B cell (primary cell): ENCODE measurements at regions not wholly inside any gene's neighbourhood (a gene's known extent, or its start where the extent isn't known, plus 50 kb on each side); places are given as distances from the start of the nearest gene placed in this dataset.

Experiments used
- CTCF ChIP-seq: fragments of 200-600 bp; IDR thresholded peaks from one replicate; pipeline ENCODE4 v1.8.0; 2022; ENCODE audit warnings: antibody characterized with exemption, mild to moderate bottlenecking
- EZH2 ChIP-seq: IDR thresholded peaks from 2 replicates; pipeline ENCODE4 v1.6.1; 2012; ENCODE audit warnings: borderline replicate concordance, low read depth, mild to moderate bottlenecking, moderate library complexity, low read length; ENCODE audit not compliant: insufficient read depth, poor library complexity, severe bottlenecking

GRCh38 chr2:234334756-234335155 lies 162.1 kb downstream of the ARL4C start:
- TF ChIP-seq CTCF (no peak), EZH2 (no peak)
